HG03439 (cell line): ENCODE measurements at regions not wholly inside any gene's neighbourhood (a gene's known extent, or its start where the extent isn't known, plus 50 kb on each side); places are given as distances from the start of the nearest gene placed in this dataset.

ENCODE experiments used
- ATAC-seq: cut with Tn5 transposase; IDR thresholded peaks from one replicate; pipeline ENCODE4 v1.9.1; 2021; ENCODE audit warnings: mild to moderate bottlenecking, moderate library complexity; ENCODE audit not compliant: unreplicated experiment

DNA sequence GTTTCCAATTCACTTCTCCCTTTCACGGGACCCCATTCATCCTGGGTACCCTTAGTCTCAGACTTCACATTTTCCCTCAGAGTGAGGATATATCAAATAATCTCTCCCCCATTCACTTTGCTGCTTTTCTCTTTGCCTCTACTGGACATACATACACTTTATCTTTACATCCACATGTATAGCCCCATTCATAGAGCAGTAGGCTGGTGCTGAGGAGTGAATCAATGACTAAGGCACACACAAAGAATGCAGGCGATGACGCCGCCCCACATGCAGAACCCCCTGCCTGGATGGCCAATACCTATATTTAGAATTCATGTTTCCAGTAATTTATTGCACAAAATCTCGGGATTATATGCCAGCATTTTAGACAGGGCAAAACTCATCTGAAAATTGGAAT, 554.3 kb upstream of the TENM3 start:
- ATAC-seq, result no peak

DNA sequence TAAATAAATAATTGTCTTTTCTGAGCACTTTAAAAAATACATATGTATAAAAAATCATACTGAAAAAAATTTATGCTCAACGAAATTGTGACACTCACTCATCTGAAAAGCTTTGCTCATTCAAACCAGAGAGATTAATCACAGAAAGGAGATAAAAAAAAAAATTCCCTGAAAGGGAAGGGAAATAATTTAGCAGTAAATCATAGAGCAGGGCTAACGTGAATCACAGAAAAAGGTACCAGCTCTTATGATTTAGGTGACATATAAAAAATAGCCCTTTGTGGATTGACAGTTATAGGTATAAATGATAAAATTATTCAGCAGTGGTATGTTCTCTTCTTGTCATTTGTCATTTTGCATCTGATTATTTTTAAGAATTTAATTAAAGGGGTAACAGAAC, 552.7 kb upstream of the TENM3 start:
- ATAC-seq, result no peak

DNA sequence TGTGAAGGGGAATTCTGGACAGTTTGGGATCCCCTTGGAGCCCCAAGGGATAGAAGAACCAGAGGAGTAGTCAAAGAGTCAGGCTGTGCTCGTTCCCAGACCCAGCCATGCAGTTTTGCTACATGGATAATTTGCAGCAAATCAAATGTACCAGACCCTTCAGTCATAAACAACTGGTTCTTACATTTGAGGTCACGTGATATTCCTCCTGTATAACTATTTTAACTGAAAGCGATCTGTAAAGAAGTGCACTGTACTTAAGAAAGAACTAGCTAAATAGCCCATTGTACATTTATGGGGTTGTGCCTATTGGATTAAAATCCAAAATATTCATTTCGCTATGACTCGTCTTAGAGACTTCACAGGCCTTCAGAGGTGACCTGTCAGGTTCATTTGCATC, 550.2 kb upstream of the TENM3 start:
- no peak for ATAC-seq

DNA sequence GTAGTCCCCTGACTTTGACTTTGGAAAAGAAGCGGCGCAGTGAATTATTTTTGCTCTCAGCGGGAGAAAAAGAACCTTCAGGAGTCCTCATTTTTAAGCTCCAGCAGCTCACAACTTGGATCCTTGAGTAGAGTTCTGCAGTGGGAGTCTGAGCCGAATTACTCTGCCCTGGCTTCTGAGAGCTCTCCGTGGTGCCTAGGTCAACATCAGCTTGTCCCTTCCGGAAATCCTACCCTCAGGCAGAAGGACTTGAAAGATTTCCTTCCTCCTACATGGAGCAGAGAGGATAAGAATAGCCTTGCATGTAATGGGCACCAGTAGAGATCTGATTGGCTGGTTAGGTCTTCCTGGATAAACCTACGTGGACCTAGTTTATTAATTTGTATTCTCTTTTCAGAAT, 549.7 kb upstream of the TENM3 start:
- ATAC-seq, result no peak

DNA sequence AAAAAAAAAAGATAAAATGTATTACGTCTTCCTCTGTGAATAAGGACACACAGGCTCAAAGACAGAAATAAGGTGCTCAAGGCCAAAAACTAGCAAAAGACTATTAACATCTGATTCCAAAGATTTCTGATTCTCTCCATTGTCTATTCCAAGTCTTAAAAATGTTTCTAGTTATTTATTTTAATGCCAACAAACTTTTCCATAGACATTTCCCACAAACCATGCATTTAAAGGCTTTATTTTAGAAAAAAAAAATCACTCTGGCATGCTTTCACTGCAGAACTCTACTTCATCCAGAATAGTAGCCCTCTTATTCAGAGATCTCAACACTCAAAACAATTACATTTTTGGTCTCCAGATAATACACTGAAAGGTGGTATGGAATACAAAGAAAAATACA, 545.0 kb upstream of the TENM3 start:
- ATAC-seq, result no peak

DNA sequence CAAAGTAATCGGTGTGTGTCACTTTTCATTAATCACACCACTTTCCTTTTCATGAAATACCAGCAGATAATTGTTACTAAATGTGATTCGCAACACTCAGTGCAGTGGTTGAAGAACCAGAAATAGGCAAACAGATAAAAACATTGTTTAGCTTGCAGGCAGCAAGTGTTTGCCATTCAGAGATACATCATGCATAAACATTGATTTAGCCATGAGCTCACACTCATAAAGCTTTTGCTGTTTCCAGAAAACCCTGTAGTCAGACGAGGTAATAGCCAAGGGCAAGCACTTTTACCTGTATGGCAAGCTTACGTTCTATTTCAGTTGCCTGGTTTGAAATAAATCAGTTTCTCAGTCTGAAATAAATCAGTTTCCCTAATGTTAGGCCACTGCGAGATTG, 542.0 kb upstream of the TENM3 start:
- no peak for ATAC-seq

DNA sequence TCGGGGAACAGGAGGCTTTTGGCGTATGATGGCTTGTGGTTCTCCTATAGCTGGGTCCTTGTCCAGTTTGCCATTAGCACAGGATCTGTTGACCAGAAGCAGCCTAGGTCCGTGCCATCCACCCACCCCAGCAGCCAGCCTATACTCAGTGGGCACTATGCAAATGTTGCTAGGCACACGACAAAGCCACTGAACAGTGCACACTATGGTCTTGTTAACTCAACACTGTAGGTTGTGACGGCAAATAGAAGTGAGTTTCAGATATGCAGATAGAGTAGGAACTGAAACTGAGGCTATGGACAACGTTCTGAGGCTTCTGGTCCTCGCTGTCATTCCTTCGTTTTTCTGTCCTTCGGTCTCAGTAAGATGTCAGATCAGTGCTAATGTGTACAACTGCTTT, 541.3 kb upstream of the TENM3 start:
- ATAC-seq, result no peak

DNA sequence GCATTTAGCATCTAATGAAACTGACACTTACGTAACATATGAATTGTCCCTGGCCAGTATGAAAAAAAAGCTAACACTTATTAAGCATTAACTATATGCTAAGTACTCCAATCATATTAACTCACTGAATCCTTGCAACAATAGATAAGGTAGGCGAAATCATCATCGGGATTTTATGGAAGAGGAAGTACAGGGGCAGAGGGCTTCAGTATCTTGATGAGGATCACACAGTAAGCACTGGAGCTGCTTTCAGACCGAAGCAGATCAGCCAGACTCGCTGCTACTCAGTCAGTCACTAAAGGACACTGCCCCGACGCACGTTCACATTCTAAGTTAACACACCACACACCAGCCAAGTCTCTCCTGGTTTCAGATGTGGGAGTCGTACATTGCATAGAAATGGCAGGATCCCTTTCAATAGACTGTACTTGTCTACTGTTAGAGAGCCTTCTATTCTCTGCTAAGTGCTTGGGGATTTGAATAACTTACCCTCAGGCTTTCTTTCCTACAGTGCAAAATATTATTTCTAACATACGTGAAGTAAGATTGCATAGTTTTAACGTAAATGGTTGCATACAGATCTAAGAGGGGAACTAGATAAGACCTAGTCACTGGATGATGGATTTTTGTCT, 540.2 kb upstream of the TENM3 start:
- no peak for ATAC-seq

DNA sequence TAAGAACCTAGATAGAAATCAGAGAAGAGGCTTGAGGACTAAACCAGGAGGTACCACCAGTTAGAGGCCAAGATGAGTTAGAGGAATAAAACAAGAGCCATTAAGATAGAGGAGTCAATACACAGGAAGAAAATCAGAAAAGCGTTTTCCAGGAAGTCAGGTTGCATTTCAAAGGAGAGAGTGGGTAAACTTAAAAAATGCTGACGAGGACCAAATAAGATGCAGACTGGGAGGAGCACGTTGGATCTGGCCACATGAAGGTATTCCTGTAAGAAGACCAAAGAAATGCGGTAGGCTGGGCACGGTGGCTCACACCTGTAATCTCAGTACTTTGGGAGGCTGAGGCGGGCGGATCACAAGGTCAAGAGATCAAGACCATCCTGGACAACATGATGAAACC, 533.1 kb upstream of the TENM3 start:
- no peak for ATAC-seq

DNA sequence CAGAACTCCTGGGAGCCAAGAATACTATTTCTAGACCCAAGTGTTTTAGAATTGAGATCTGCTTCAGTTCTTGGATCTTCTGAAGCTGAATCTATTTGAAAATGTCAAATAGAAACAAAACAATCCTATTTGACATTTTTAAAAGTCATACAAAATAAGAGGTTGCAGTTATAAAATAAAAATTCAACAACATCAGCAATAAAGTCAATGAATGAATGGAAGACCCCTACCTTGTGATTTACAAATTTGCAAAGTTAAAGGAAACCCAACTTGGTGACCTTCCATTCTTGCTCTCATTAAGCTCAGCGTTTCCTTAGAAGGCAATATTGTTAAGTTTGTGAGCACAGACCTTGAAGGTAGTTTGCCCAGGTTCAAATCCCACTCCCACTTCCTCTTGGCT, 531.8 kb upstream of the TENM3 start:
- ATAC-seq, result no peak

DNA sequence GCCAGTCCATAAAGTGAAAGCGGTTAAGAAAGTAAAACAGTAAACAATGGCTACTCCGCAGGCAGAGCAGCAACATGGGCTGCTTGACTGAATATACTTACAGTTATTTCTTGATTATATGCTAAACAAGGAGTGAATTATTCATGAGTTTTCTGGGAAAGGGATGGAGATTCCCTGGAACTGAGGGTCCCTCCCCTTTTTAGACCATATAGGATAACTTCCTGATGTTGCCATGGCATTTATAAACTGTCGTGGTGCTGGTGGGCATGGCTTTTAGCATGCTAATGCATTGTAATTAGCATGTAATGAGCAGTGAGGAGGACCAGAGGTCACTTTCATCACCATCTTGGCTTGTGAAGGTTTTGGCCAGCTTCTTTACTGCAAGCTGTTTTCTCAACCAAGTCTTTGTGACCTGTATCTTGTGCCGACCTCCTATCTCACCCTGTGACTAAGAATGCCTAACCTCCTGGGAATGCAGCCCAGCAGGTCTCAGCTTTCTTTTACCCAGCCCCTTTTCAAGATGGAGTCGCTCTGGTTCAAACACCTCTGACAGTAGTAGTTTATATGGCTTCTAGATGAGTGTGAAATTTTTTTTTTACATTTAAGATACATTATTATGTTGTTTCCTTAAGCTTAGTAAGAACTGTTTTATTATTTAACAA, 514.8 kb upstream of the TENM3 start:
- no peak for ATAC-seq

DNA sequence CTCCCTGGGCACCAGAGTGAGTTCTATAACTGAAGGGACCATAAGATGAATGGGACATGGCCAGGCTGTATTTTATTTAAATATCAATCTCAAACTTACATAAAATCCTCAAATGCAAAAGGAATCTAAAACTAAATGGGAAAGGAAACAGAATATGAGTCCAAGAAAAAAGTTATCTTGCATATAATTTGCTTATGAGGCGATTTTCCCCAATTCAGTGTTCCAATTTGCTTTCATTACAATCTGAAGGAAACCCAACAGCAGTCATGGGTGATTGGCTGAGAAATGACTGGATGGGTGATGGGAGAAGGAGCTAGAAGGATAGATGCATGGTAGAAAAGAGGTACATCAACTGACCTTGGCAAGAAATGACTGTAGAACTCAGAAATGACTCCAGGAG, 511.3 kb upstream of the TENM3 start:
- no peak for ATAC-seq

DNA sequence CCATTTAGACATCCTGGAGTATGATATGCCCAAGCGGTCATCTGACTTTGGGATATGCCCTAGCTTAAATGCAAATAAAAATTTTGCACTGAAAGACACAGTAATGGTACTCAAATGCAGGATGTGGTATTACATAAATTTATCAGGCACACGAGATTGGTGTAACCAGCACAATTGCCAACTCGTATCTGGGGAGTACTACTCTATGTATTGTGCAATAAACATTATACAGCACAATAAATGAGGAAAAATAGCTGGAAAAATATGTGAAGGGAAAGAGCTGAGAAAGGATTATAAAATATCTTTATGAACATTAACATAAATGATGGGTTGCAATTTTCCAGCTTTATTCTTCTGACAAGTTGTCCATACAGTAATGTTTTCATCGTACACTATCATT, 505.5 kb upstream of the TENM3 start:
- no peak for ATAC-seq

DNA sequence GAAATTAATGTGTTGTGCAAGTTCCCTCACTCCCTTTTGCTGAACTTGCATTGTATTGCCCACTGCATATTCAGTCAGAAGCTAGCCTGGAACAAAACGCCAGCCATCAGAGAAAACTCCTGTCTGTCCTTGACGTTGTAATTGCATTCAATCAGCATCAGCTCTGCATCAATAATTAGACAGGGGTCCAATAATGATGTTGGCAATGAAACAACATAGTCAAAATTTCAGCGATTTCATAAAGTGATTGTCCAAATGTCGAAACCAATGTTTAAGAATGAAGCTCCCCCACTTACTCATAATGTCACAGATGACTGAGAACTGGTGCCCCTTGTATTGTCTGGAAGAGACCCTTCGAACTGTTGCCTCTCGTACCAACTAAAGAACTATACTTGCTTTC, 504.2 kb upstream of the TENM3 start:
- no peak for ATAC-seq

DNA sequence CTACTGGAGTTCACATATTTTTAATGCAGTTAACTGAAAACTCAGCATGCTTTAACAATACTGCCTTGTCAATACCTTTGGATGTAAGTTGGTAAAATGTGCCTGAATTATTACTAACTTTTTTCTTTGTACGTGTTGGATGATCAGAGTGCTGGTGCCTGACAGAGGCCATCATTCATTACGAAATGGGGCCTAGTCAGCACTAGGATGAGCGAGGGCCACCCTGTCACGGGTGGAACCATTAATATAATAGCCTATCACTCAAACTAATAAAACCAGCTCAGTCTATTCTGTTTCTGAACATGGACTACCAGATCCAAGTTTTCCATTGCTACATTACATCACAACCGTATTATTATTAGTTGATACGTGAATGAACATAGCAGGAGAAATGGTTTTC, 501.7 kb upstream of the TENM3 start:
- no peak for ATAC-seq

DNA sequence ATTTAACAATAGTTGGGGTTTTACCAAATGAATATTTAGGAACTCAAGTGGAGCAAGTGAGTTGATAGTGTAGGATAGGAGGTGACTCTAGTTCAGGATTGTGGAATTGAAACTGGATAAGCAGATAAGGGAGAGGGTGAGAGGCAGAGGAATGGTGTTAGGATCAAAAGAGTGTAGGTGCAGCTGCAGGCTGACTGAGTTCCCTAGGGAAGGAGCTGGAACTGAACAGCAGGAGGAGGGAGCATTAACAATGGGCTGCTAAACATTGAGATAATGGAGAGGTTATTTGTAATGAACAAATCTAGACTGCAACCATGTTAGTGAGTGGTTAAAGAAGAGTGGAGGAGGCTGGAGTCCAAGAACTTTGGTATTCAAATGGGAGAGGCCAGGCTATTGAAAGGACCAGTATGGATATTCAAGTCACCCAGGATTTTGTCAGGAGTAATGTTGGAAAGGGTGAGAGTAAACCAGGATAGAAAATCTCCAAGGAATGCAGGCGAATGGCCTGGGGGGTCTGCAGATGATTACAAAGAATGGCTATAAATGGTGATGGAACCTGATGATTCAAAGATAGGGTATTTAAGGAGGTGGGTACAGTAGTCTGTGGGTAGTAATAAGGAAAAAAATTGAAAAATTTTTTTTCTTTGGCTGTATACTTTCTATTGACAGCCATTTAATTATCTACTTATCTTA, 497.1 kb upstream of the TENM3 start:
- no peak for ATAC-seq

DNA sequence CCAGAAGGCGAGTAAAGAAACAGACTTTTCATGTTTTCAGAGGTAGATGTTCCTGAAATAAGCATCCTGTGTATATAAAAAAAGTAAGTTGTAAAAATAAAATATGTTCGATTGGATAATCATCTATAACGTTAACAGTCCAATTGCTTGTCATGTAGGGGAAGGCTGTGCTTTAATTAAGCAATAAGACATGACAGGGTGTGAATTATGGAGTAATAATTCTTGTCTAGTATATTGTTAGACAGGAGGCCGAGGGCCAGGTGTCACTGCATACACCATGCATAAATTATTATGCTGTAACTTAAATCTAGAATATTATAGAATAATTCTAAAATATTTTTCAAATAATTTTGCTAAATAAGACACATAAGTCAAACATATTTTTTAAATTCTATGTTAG, 494.6 kb upstream of the TENM3 start:
- no peak for ATAC-seq

DNA sequence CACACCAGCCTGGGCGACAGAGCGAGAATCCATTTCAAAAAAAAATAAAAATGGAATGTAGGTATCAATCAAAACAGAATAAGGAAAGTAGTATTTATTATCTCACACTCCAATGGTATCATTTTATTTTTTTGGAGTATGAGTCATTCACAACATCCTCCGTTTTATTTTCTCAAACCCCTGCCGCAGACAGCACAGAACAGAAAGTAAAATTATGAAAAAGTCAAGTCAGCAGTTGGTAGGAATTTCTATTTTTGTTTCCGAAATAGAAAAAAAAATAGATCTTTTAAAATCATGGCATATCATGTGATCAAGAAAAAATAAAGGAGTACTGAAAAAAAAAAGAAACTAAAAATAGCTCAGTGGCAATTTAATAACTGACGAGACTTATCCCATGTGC, 490.7 kb upstream of the TENM3 start:
- ATAC-seq, result no peak

DNA sequence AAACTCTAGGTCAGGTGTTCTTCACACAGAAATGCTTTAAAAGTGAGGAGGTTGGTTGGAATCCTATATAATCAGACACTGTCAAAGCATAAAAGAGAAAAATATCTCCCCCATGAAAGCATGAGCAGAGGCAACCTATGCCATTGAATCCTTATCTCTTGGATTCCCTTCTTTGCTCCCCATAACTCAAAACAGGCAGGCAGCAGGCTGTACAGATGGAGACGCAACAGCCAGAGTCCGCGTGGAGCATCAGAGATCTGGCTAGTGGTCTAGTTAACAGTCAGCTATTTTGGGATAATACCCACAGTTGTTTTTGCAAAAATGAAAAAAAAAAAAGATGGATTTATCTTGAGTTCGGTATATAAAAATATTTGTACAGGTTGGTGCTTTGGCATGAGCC, 490.0 kb upstream of the TENM3 start:
- ATAC-seq, result no peak

DNA sequence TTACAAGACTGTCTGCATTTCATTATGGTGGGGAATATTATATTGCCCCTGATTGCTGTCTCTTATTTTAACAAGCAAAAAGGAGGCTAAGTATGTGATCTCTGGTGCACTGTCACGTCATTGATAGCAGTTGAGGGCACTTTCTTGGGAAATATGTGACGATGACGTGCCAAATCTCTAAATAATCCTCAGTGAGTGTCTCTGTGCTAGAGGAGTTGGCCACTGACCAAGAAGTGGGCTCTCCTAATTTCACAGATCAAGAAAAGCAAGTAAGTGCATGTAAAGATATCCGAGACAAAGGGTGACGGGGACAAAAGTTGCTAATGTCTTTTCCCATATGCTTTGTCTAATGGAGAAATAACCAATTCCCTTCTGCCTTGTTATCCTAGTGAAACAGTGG, 487.4 kb upstream of the TENM3 start:
- ATAC-seq, result no peak

DNA sequence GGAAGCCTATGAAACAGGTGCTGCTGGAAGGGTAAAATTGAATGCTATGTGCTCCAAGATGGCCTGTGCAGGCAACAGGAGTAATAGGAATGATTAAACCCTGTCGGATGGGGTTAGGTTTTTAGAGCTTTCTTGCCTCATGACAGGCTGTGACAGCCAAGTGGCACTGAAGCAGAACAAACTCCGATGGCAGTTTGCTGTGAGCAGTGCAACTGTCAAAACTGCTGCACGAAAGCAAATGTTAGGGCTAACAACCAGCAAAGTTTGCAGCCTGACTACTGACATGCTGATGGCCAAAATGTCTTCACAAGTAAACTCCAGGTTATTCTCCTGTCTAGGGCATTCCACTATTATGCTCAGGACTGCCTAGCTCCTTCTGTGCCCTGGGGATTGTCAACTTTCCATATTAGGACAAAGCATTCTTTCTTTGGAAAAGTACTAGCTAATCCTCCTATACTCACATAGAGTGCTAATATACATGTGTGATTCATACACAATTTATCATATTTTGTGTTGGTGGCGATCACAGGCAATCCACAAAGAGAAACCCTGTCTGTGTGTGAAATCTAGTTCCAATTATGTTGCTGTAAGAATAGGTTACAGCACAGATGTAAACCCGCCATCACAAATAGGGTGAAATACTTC, 486.6 kb upstream of the TENM3 start:
- ATAC-seq, result no peak

DNA sequence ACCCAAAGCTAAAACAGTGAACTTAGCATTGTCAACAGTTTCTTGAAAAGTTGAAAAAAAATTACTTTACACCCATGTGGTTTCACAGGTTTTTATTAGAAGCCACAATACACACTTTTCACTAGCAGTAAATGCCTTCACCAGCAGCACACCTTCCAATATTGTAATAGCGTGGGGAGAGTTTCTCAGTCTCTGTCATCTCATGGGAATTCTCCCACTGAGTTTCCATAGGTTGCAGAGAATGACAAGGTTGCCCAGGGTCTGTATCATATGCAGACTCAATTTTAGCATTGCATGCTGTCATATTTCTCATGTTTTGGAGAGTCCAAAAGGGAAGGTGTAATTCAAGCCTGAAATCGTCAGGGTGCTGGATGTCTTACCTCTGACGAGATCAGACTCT, 486.1 kb upstream of the TENM3 start:
- no peak for ATAC-seq
